ENCODE measurements at regions not wholly inside any gene's neighbourhood (a gene's known extent, or its start where the extent isn't known, plus 50 kb on each side); places are given as distances from the start of the nearest gene placed in this dataset.

- DNase-seq (ENCODE audit: extremely low read depth, low read depth): no peak
- TF ChIP-seq CTCF (IDR thresholded peaks at IDR 0.05; ENCODE audit: low read depth, low read length, missing control alignments): no peak
Observed at GRCh38 chr1:22221233-22221780, 78.4 kb upstream of the WNT4 start.

GRCh38 chr1:22222723-22223122 is 79.8 kb upstream of the WNT4 start:
- TF ChIP-seq CTCF (IDR thresholded peaks at IDR 0.05; ENCODE audit: low read depth, low read length, missing control alignments): no peak
- no peak for DNase-seq (ENCODE audit: extremely low read depth, low read depth)
- no peak overlapping the region for H3K4me3 ChIP-seq (replicated peaks; ENCODE audit: low read depth, low read length)

More at GRCh38 chr1:22221233-22221780, 78.4 kb upstream of the WNT4 start:
- no peak overlapping the region for H3K4me3 ChIP-seq (replicated peaks; ENCODE audit: low read depth, low read length)

- H3K4me3 ChIP-seq (replicated peaks; ENCODE audit: low read depth, low read length): no peak overlapping the region
- TF ChIP-seq CTCF (IDR thresholded peaks at IDR 0.05; ENCODE audit: low read depth, low read length, missing control alignments): no peak
- DNase-seq (ENCODE audit: extremely low read depth, low read depth): no peak
Observed at GRCh38 chr1:22223176-22223575, 80.3 kb upstream of the WNT4 start.

- H3K4me3 ChIP-seq (replicated peaks; ENCODE audit: low read depth, low read length): no peak overlapping the region
- DNase-seq (ENCODE audit: extremely low read depth, low read depth): no peak
- no peak for TF ChIP-seq CTCF (IDR thresholded peaks at IDR 0.05; ENCODE audit: low read depth, low read length, missing control alignments)
Observed at GRCh38 chr1:22224091-22224490, 81.2 kb upstream of the WNT4 start.

GRCh38 chr1:22224631-22225030 is 81.7 kb upstream of the WNT4 start:
- no peak for TF ChIP-seq CTCF (IDR thresholded peaks at IDR 0.05; ENCODE audit: low read depth, low read length, missing control alignments)
- H3K4me3 ChIP-seq (replicated peaks; ENCODE audit: low read depth, low read length): no peak overlapping the region
- no peak for DNase-seq (ENCODE audit: extremely low read depth, low read depth)

GRCh38 chr1:22225858-22226589 is 83.1 kb upstream of the WNT4 start:
- no peak for DNase-seq (ENCODE audit: extremely low read depth, low read depth)
- no peak for TF ChIP-seq CTCF (IDR thresholded peaks at IDR 0.05; ENCODE audit: low read depth, low read length, missing control alignments)

More at GRCh38 chr1:22225858-22226589, 83.1 kb upstream of the WNT4 start:
- no peak overlapping the region for H3K4me3 ChIP-seq (replicated peaks; ENCODE audit: low read depth, low read length)

Data from HFF-Myc (cell line).